ENCODE measurements at regions not wholly inside any gene's neighbourhood (a gene's known extent, or its start where the extent isn't known, plus 50 kb on each side); places are given as distances from the start of the nearest gene placed in this dataset.

DNA sequence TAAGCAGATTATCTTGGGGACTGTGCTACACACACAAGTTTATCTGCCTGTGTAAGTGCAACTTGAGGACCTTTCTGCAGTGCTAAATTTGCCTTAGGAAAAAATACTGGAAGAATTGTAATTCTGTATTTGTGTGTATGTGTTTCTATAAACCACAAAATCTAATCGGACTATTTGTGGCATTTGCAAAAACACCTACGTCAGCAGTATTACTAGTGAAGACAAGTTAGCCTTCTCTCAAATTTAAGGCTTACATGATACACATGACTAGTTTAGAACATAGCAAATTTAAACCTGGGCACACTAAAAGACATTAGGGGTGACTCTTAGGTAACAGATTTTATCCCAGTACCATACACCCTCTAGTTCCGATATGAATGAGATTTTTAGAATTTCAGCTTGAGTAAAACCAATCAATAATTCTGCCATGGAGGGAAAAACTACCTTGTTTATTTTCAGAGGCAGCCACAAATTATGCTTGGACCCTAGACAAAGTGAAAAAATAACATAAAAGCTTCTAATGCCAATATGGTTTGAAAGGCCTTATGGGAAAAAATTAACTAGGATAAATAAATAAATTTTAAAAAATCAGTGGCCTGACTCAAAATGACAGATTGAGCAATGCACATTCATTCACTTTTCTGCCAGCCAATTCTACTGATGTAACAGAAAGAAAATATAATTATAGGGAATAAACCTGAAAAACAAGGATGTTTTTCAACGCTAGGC is 176.4 kb downstream of the SNCA start:
- Histone ChIP-seq H3K4me1 (ENCODE audit: control insufficient read depth, low read length) (no peaks in the 10 kb centered on the region), H3K27ac (ENCODE audit: low read depth, low read length) (no peak overlapping the region), H3K27me3 (ENCODE audit: control insufficient read depth, low read length) (peaks cover 3% of the 10 kb centered on the region; the same call in 1 of the 2 replicates), H3K79me2 (ENCODE audit: control insufficient read depth, low read length) (no peaks in the 10 kb centered on the region), H3K9me2 (replicated peaks; ENCODE audit: control insufficient read depth, low read length) (no peaks in the 10 kb centered on the region), H3K4me2 (ENCODE audit: low read length) (no peak overlapping the region), H3F3A (ENCODE audit: control insufficient read depth, insufficient read depth) (no peaks in the 10 kb centered on the region), H3K9me3 (ENCODE audit: control insufficient read depth, insufficient read depth, low read length) (no peaks in the 10 kb centered on the region), H4K20me1 (ENCODE audit: control insufficient read depth, insufficient read depth, low read depth, low read length) (no peaks in the 10 kb centered on the region), H3K36me3 (ENCODE audit: control insufficient read depth, low read length) (no peaks in the 10 kb centered on the region), H3K4me3 (ENCODE audit: low read length) (no peak overlapping the region)
- TF ChIP-seq CTCF (IDR thresholded peaks at IDR 0.05; ENCODE audit: low read depth, low read length, poor library complexity, severe bottlenecking) = no peak
- TF ChIP-seq EZH2phosphoT487 (IDR thresholded peaks at IDR 0.05; ENCODE audit: borderline replicate concordance, low read length) = no peak

DNA sequence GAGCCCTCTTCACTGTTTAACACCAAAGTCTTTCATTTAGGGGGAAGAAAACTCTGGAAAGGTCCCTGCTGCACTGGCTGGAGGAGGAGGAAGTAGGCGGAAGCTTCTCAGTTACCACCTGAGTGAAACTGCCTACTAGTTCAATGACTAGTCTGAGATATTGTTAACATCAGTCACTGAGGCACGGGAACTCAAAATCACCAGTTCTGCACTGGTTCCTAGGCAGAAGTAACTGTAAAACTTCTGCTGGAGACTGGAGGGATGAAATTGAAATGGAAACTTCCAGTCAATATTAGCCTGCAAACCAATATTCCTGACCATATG is 178.3 kb downstream of the SNCA start:
- Histone ChIP-seq H3K27me3 (ENCODE audit: control insufficient read depth, low read length) (peaks cover 3% of the 10 kb centered on the region; the same call in 1 of the 2 replicates), H3F3A (ENCODE audit: control insufficient read depth, insufficient read depth) (no peaks in the 10 kb centered on the region), H3K4me2 (ENCODE audit: low read length) (no peak overlapping the region), H4K20me1 (ENCODE audit: control insufficient read depth, insufficient read depth, low read depth, low read length) (no peaks in the 10 kb centered on the region), H3K9me2 (replicated peaks; ENCODE audit: control insufficient read depth, low read length) (no peaks in the 10 kb centered on the region), H3K27ac (ENCODE audit: low read depth, low read length) (no peak overlapping the region), H3K79me2 (ENCODE audit: control insufficient read depth, low read length) (no peaks in the 10 kb centered on the region), H3K36me3 (ENCODE audit: control insufficient read depth, low read length) (no peaks in the 10 kb centered on the region), H3K4me1 (ENCODE audit: control insufficient read depth, low read length) (no peaks in the 10 kb centered on the region), H3K4me3 (ENCODE audit: low read length) (no peak overlapping the region), H3K9me3 (ENCODE audit: control insufficient read depth, insufficient read depth, low read length) (no peaks in the 10 kb centered on the region)
- TF ChIP-seq EZH2phosphoT487 (IDR thresholded peaks at IDR 0.05; ENCODE audit: borderline replicate concordance, low read length) (no peak), CTCF (IDR thresholded peaks at IDR 0.05; ENCODE audit: low read depth, low read length, poor library complexity, severe bottlenecking) (no peak)

DNA sequence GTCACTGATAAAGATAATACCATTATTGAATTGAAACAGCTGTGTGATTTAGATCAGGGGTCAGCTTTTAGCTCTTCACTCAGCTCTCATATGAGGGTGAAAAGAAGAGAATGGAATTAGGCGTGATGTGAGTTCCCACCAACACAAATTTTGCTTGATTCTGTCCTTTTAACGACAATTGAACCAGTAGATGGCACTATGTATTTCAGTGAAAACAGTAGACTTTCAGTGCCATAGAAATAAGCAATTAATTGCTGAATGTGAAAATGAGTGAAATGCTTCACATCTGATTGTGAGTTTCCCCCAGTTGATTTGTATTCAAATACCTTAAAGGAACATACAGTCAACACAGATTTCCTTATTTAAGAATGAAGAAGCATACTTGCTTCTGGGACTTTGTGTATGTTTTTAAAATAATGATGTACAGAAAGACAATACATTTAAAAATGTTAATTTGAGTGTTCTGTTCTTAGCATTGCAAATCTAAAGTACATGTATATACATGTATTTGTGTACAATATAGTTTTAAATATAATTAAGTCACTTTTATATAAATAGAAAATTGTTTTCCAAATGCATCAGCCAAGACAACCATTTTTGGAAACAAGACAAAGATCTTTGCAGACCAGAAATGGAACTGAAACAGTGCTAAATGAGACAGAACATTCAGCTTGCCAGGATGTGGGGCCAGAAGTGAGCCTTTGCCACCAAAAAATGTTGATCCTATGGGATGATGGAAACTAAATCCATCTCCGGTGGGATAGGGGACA is 178.8 kb downstream of the SNCA start:
- H3K4me2 ChIP-seq (ENCODE audit: low read length) = no peak overlapping the region
- TF ChIP-seq CTCF (IDR thresholded peaks at IDR 0.05; ENCODE audit: low read depth, low read length, poor library complexity, severe bottlenecking) = peak; percentile 43
- TF ChIP-seq EZH2phosphoT487 (IDR thresholded peaks at IDR 0.05; ENCODE audit: borderline replicate concordance, low read length) = no peak

More for the DNA sequence above, 178.8 kb downstream of the SNCA start:
- Histone ChIP-seq H3K27me3 (ENCODE audit: control insufficient read depth, low read length) (peaks cover 3% of the 10 kb centered on the region; the same call in 1 of the 2 replicates), H3F3A (ENCODE audit: control insufficient read depth, insufficient read depth) (no peaks in the 10 kb centered on the region), H3K79me2 (ENCODE audit: control insufficient read depth, low read length) (no peaks in the 10 kb centered on the region), H3K9me2 (replicated peaks; ENCODE audit: control insufficient read depth, low read length) (no peaks in the 10 kb centered on the region), H3K27ac (ENCODE audit: low read depth, low read length) (no peak overlapping the region), H3K9me3 (ENCODE audit: control insufficient read depth, insufficient read depth, low read length) (no peaks in the 10 kb centered on the region), H4K20me1 (ENCODE audit: control insufficient read depth, insufficient read depth, low read depth, low read length) (no peaks in the 10 kb centered on the region), H3K4me3 (ENCODE audit: low read length) (no peak overlapping the region), H3K36me3 (ENCODE audit: control insufficient read depth, low read length) (no peaks in the 10 kb centered on the region), H3K4me1 (ENCODE audit: control insufficient read depth, low read length) (no peaks in the 10 kb centered on the region)

Data from DOHH2 (cell line).